Motor neuron (in vitro differentiated cells): ENCODE measurements at regions not wholly inside any gene's neighbourhood (a gene's known extent, or its start where the extent isn't known, plus 50 kb on each side); places are given as distances from the start of the nearest gene placed in this dataset.
A peak's percentile ranks its signal among the peaks of the same experiment; 100 is the strongest.
"Not testable (repeated sequence)": the region's sequence is repeated elsewhere in the genome, so short reads cannot be mapped to it uniquely, and the experiment has no call there.

ENCODE experiments used
- ATAC-seq, 8 experiments: fragments of 200-7000 bp; cut with Tn5 transposase; replicated peaks in 6 of 8; 2 replicates each; pipeline ENCODE4 v1.8.0; 2021; ENCODE audit warnings: mild to moderate bottlenecking in 8 of 8, moderate library complexity in 8 of 8
- H3K27ac ChIP-seq, 2 donors: fragments of 250-450 bp; sonication (Bioruptor Pico); 2 replicates each; pipeline ENCODE4 v1.9.0; 2021; ENCODE audit warnings: antibody characterized with exemption in 2 of 2, mild to moderate bottlenecking in 2 of 2, moderate library complexity in 1 of 2
- H3K4me1 ChIP-seq, 2 donors: fragments of 250-450 bp; sonication (Bioruptor Pico); replicated peaks in 1 of 2; 2 replicates each; pipeline ENCODE4 v1.6.1; 2021; ENCODE audit warnings: antibody characterized with exemption in 2 of 2, mild to moderate bottlenecking in 2 of 2, moderate library complexity in 1 of 2
- H3K4me3 ChIP-seq, 5 donors: fragments of 250-450 bp; sonication (Bioruptor Pico); 2 replicates each; pipeline ENCODE4 v1.9.0; 2021; ENCODE audit warnings: antibody characterized with exemption in 5 of 5, mild to moderate bottlenecking in 5 of 5, moderate library complexity in 4 of 5
- WGBS, 10 experiments: fragments of 450-650 bp; shearing (Covaris generic); methylation state at CpG; one replicate each; pipeline ENCODE4 v1.0.0; 2022; 5-methylcytosine and 5-hydroxymethylcytosine counted together
- in situ Hi-C, 9 experiments: fragments of 400-800 bp; cut with MboI; loops; one replicate each; pipeline ENCODE4 v1.15.0; 2021; ENCODE audit warnings: low sequenced_read_pairs in 9 of 9, low pct_unique_long_range_greater_than_20kb in 2 of 9; ENCODE audit not compliant: unreplicated experiment in 9 of 9

DNA sequence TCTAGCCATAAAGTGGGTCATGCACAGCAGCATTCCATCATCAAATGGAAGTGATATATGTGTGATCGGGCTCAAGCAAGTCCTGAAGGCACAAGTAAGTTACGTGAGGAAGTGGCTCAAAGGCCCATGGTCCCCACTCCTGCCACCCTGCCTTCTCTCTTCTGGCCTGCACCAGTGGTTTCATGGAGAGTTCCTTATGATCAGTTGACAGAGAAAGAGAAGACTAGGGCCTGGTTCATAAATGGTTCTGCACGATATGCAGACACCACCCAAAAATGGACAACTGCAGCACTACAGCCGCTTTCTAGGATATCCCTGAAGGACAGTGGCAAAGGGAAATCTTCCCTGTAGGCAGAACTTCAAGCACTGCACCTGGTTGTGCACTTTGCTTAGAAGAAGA is 412.6 kb upstream of the SMIM21 start:
- Histone ChIP-seq H3K4me3 (no peak overlapping the region), H3K27ac (no peak overlapping the region), H3K4me1 (no peaks in the 10 kb centered on the region)
- no peak for ATAC-seq
- in situ Hi-C loops, result no loop called here
- 42 to 67% (median 58%) methylated on average over 1 to 3 of the region's 4 CpGs; no CpG with 5 or more reads in 6 of the 10 experiments for WGBS, 10 experiments

- in situ Hi-C loops, ATAC-seq, H3K4me1 ChIP-seq, H3K4me3 ChIP-seq, H3K27ac ChIP-seq: not testable (repeated sequence)
- 0 to 100% (median 84%) methylated on average over 1 to 2 of the region's 2 CpGs; no CpG with 5 or more reads in 4 of the 10 experiments for WGBS, 10 experiments
Observed at GRCh38 chr18:75839686-75840085, 412.2 kb upstream of the SMIM21 start.

DNA sequence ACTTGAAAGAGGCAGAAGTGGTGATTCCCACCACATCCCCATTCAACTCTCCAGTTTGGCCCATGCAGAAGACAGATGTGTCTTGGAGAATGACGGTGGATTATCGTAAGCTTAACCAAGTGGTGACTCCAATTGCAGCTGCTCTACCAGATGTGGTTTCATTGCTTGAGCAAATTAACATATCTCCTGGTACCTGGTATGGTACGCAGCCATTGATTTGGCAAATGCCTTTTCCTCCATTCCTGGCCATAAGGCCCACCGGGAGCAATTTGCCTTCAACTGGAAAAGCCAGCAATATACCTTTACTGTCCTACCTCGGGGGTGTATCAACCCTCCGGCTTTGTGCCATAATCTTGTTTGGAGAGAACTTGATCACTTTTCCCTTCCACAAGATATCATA is 411.5 kb upstream of the SMIM21 start:
- ATAC-seq, result no peak
- WGBS, 10 experiments, result 20 to 100% (median 80%) methylated on average over 1 to 4 of the region's 6 CpGs; no CpG with 5 or more reads in 3 of the 10 experiments
- Histone ChIP-seq H3K4me1 (no peaks in the 10 kb centered on the region), H3K27ac (no peak overlapping the region), H3K4me3 (no peak overlapping the region)
- in situ Hi-C loops, result no loop called here

GRCh38 chr18:75837316-75837715 is 409.8 kb upstream of the SMIM21 start:
- WGBS, 10 experiments, result 0 to 100% (median 93%) methylated on average over 1 to 2 of the region's 2 CpGs; no CpG with 5 or more reads in 5 of the 10 experiments
- no peak for ATAC-seq
- H3K4me1 ChIP-seq, result no peaks in the 10 kb centered on the region
- in situ Hi-C loops, result no loop called here
- no peak overlapping the region for H3K4me3 ChIP-seq
- H3K27ac ChIP-seq, result no peak overlapping the region

DNA sequence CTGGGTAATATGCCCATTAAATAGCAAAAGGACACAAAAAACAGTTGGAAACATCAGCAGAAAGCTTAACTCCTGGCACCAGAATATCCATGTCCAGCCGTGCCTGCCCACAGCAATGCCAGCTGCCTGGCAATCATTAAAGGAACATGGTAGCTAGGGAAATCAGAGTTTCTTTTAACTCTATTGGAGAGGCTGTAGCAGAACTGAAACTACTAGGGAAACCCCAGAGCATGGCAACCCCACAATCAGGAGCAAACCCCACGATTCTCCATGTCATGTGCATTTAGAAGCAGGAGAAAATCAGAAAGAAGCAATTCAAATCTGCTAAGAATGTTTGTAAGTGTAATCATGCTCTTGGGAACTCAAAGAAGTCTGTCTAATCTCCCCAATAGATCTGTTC is 409.0 kb upstream of the SMIM21 start:
- in situ Hi-C loops, result no loop called here
- 0 to 86% (median 60%) methylated on average over 1 to 2 of the region's 2 CpGs; no CpG with 5 or more reads in 5 of the 10 experiments for WGBS, 10 experiments
- Histone ChIP-seq H3K27ac (no peak overlapping the region), H3K4me1 (no peaks in the 10 kb centered on the region), H3K4me3 (no peak overlapping the region)
- ATAC-seq, result no peak

DNA sequence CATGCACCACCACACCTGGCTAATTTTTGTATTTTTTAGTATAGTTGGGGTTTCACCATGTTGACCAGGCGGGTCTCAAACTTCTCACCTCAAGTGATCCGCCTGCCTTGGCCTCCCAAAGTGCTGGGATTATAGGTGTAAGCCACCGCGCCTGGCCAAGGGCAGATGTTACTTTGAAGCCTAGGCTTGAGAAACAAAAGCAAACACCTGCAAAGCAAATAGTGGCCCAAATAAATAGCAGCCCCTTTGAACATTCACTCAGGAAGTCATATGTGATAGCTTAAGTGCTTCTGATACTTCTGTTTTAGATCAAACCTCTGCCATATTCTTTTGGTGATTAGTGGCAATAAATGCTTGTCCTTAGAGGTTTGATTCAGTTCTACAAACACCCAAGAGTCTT is 404.5 kb upstream of the SMIM21 start:
- H3K4me1 ChIP-seq, result peaks cover 4 to 23% of the 10 kb centered on the region in 2 donors
- ATAC-seq, result no peak
- no peak overlapping the region for H3K27ac ChIP-seq
- in situ Hi-C loops, result no loop called here
- 20 to 100% (median 96%) methylated on average over 1 to 4 of the region's 4 CpGs; no CpG with 5 or more reads in 2 of the 10 experiments for WGBS, 10 experiments
- H3K4me3 ChIP-seq, result no peak overlapping the region

DNA sequence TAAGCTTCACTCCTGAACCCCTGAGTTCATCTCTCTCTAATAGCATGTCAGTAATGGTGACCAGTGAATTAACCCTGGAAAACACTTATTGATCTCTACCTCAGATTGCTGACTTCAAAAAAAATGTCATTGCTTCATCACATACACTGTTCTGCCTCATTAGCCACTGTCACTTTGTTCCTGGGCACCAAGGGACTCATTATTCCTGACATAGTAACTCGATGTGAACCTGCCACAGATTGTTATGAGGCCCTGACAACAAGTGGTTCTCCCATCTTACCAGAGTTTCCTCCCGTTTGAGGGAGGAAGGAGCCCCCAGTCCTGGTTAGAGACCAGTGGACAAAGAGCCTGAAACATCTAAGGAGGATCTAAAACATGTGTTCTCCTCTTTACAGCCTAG is 403.3 kb upstream of the SMIM21 start:
- WGBS, 10 experiments, result 0 to 71% (median 32%) methylated on average over 1 to 2 of the region's 2 CpGs; no CpG with 5 or more reads in 1 of the 10 experiments
- in situ Hi-C loops, result no loop called here
- Histone ChIP-seq H3K4me3 (no peak overlapping the region), H3K27ac (no peak overlapping the region), H3K4me1 (peaks cover 4 to 23% of the 10 kb centered on the region in 2 donors)
- peak in 4 of 8 experiments; percentile 16 to 54 (median 28) for ATAC-seq

- H3K4me3 ChIP-seq, result no peak overlapping the region
- peaks cover 4 to 26% of the 10 kb centered on the region in 2 donors for H3K4me1 ChIP-seq
- WGBS, 10 experiments, result 6 to 94% (median 84%) methylated on average over 2 to 4 of the region's 4 CpGs
- ATAC-seq, result no peak
- in situ Hi-C loops, result no loop called here
- H3K27ac ChIP-seq, result no peak overlapping the region
Observed at GRCh38 chr18:75829091-75829490, 401.6 kb upstream of the SMIM21 start.

DNA sequence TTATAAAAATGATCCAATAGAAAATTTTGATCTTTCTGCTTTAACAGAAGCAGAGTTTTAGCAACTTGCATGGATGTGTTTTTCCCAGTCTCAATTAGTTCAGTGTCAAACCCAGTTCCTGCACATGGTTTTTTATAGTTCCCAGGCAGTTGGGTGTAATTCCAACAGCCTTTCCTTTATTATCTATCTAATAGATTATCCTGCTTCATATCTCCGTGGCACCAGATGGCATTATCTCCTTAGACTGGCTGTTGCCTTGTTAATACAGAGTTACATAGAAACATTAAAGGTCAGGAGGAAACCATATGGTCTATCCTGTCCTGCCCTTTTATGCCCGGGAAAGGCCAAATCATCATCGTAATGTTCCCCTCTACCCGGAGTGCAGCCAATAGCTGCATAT is 400.9 kb upstream of the SMIM21 start:
- H3K4me3 ChIP-seq, result no peak overlapping the region
- H3K4me1 ChIP-seq, result peaks cover 8 to 26% of the 10 kb centered on the region in 2 donors
- in situ Hi-C loops, result no loop called here
- WGBS, 10 experiments, result 4 to 54% (median 24%) methylated on average over 3 to 4 of the region's 4 CpGs; no CpG with 5 or more reads in 2 of the 10 experiments
- H3K27ac ChIP-seq, result no peak overlapping the region
- peak in 6 of 8 experiments; percentile 32 to 39 (median 34) for ATAC-seq

DNA sequence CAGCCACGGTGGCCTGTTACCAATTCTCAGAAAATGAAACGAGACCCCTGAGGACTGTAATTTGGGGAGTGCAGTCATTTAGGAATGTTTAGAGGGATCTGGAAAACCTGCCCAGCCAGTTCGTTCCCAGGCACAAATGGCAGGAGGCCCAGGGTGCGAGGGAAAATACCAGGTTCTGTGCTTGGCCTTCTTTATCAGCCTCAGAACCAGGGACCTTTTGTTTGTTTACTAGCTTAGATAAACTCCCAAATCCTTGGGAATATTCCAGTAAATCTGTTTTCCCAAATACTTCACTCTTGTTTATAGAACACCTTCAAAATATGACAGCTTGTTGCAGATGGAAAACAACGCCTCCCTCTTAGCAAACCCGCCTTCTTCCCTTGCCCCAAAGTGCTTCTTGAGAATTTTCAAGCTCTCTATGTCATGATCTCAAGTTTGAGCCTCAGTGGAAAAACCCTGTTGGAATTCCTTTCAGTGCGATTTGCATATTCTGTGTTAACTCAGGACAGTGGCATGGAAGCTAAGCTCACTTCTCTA is 400.3 kb upstream of the SMIM21 start:
- in situ Hi-C loops, result no loop called here
- peaks cover 9 to 26% of the 10 kb centered on the region in 2 donors for H3K4me1 ChIP-seq
- ATAC-seq, result peak in 3 of 8 experiments; percentile 75 to 82 (median 80)
- no peak overlapping the region for H3K27ac ChIP-seq
- WGBS, 10 experiments, result 0 to 100% (median 21%) methylated on average over 2 to 7 of the region's 7 CpGs; no CpG with 5 or more reads in 3 of the 10 experiments
- H3K4me3 ChIP-seq, result no peak overlapping the region

DNA sequence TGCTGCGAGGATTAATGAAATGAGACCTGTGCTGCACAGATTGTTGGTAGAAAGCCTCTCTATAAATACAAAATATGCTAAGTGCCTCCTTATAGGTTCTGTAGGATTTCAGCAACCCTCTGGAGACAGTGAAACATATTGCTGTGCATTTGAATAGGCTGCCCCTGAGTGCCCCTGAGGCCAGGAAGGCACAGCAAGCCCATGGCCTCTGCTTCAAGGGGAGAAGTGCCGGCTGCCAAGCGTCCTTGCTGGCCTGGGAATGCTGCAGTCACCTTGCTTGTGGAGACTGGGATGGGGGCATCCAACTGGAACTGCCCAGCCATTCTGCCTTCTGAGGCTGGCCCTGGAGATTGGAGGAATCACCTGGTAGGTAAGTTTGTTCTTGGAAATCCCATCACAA is 397.2 kb upstream of the SMIM21 start:
- peaks cover 5 to 22% of the 10 kb centered on the region in 2 donors for H3K4me1 ChIP-seq
- ATAC-seq, result no peak
- WGBS, 10 experiments, result 18 to 100% (median 80%) methylated on average over 1 to 3 of the region's 3 CpGs; no CpG with 5 or more reads in 3 of the 10 experiments
- in situ Hi-C loops, result no loop called here
- no peak overlapping the region for H3K4me3 ChIP-seq
- no peak overlapping the region for H3K27ac ChIP-seq

- no peak overlapping the region for H3K4me3 ChIP-seq
- ATAC-seq, result peak in 1 of 8 experiments; percentile 73
- WGBS, 10 experiments, result 0 to 71% (median 28%) methylated on average over 1 to 2 of the region's 2 CpGs; no CpG with 5 or more reads in 2 of the 10 experiments
- H3K4me1 ChIP-seq, result peaks cover 8 to 16% of the 10 kb centered on the region in 2 donors
- H3K27ac ChIP-seq, result no peak overlapping the region
- in situ Hi-C loops, result no loop called here
Observed at GRCh38 chr18:75823471-75823870, 396.0 kb upstream of the SMIM21 start.

GRCh38 chr18:75818383-75818782 is 390.9 kb upstream of the SMIM21 start:
- ATAC-seq, result peak in 5 of 8 experiments; percentile 22 to 52 (median 38)
- in situ Hi-C loops, result no loop called here
- Histone ChIP-seq H3K4me3 (no peak overlapping the region), H3K4me1 (peaks cover 7 to 9% of the 10 kb centered on the region in 2 donors), H3K27ac (no peak overlapping the region)
- 0 to 100% (median 59%) methylated on average over 1 to 5 of the region's 5 CpGs; no CpG with 5 or more reads in 2 of the 10 experiments for WGBS, 10 experiments

DNA sequence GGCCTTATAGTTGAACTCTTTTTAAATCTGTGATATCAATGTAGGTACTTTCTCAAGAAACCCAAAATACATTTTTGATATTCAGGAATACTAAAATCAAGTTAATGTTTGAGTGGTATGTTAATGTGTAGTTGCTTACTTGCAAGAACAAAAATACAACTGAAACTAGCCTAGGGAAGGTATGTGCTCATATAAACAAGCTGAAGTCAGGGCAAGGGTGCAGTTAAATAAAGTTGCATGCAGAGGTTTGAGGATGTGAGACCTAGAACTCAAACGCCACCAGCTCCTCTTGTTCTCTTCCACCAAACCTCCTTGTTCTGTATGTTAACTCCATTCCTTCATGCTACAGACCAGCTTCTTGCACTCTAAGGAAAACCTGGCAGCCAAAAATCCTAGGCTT is 388.3 kb upstream of the SMIM21 start:
- Histone ChIP-seq H3K27ac (no peak overlapping the region), H3K4me1 (peaks cover 7% of the 10 kb centered on the region in 2 donors), H3K4me3 (no peak overlapping the region)
- WGBS, 10 experiments, result 20 to 100% (median 94%) methylated on average over 1 of the region's 1 CpG; no CpG with 5 or more reads in 4 of the 10 experiments
- in situ Hi-C loops, result no loop called here
- ATAC-seq, result no peak
